ENCODE measurements at regions not wholly inside any gene's neighbourhood (a gene's known extent, or its start where the extent isn't known, plus 50 kb on each side); places are given as distances from the start of the nearest gene placed in this dataset.

DNA sequence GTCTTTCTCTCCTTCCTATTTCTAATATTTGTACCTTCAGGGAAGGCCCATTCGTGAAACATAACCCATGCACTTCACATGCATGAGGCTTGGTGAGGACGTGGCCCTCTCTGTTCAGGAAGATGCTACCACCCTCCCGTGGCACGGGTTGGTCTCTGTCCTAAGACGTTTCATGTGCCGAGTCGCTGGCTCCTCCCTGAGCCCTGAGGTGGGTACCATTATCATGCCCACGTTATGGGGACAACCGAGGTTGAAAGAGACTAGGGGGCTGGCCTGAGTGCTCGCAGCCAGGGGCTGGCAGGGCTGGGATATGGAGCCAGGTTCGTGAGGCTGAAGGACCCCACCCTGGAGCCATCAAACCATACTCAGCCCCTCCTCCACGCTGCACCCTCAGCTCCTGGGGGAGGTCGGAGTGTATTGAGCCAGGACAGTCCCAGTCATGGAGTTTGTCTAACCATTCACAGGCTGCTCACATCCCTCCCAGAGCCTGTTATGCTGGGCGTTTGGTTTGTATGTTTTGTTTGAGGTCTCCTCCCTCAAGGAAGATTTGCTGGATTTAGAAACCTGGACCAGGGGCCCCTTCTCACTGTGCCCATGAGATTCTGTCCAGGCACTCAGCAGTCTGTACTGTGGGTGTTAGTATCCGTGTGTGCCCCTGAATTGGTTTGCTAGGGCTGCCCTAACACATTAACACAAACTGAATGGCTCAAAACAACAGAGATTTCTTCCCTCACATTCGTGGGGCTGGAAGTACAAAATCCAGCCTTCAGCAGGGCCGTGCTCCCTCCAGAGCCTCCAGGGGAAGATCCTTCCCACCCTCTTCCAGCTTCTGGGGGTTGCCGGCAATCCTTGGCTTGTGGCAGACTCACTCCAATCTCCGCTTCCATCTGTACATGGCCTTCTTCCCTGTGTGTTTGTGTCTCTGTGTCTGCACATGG is 88.3 kb downstream of the ANKRD60 start:
- in situ Hi-C loops (cut with HindIII; ENCODE audit: low sequenced_read_pairs) = loop anchor here (5.0 kb wide), 1 partner anchor 42 kb away; no protein-coding TSS in a partner anchor

DNA sequence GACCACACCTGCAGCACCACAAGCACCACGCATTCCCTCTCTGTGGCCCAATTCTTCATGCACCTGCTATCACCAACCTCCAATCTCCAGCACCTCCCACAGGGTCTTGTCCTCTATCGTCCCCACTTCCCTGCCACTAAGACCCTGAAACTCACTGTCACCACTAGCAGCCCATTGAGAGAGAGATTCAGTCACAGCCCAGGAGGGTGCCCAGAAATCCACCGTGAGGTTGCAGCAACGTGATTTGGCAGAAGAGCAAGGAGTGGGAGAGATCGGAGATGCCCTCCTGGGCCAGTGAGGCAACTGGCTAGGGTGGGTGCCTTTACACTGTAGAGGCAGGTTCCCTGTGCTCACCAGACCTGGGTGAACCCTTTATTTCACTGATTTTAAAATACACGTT is 90.1 kb downstream of the ANKRD60 start:
- in situ Hi-C loops (cut with HindIII; ENCODE audit: low sequenced_read_pairs) = loop anchor here (5.0 kb wide), 1 partner anchor 44 kb away; no protein-coding TSS in a partner anchor

DNA sequence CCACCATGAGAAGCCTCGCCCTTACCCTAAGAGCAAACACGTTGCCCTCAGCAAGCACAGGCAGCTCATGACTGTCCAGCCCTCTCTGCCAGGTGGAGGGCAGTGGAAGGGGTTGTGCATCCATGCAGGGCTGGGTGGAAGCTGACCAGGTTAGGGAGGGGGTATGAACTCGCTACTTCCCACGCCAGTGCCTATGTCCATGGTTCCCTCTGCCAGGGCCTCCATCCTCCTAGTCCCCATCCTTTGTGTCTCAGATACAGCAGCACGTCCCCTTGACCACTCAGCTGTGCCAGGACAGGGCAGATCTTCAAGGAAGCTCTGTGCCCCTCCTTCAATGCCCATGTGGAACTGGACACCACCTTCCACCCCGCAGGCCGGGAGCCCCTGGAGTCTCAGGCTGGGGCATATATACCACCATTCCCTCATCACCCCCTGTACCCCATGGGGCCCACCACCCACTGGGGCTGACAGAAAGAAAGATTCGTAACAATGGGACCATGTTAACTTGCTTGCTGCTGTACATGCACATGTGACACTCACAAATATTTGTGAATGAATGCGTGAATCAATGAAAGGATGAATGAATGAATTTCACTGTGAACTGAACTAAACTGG is 90.7 kb downstream of the ANKRD60 start:
- in situ Hi-C loops (cut with HindIII; ENCODE audit: low sequenced_read_pairs) = loop anchor here (5.0 kb wide), 1 partner anchor 45 kb away; no protein-coding TSS in a partner anchor

DNA sequence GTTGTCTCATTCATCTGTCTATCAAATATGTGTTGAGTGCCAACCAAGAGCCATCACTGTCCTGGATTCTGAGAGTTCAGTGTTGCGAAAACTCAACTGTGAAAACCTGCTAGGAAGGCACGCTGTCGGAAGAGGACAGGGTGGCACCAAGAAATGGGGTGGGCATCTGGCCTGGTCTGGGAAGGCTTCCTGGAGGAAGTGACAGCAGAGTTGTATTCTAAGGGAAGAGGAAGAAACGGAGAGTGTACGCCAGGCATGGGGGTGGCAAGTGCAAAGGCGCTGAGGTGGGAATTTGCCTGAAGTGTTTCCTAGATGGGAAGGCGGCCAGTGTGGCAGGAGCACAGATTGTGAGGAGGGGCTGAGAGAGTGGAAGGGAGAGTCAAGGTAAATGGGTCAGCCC is 91.2 kb downstream of the ANKRD60 start:
- in situ Hi-C loops (cut with HindIII; ENCODE audit: low sequenced_read_pairs) = loop anchor here (5.0 kb wide), 1 partner anchor 45 kb away; no protein-coding TSS in a partner anchor

- in situ Hi-C loops (cut with HindIII; ENCODE audit: low sequenced_read_pairs) = loop anchor here (5.0 kb wide), 1 partner anchor 46 kb away; no protein-coding TSS in a partner anchor
These were observed 92.3 kb downstream of the ANKRD60 start for GRCh38 chr20:58136149-58136484.

- in situ Hi-C loops (cut with HindIII; ENCODE audit: low sequenced_read_pairs) = loop anchor here (5.0 kb wide), 1 partner anchor 47 kb away; no protein-coding TSS in a partner anchor
These were observed 92.9 kb downstream of the ANKRD60 start for GRCh38 chr20:58135441-58136148.

GRCh38 chr20:58133020-58133808 is 95.2 kb downstream of the ANKRD60 start:
- in situ Hi-C loops (cut with HindIII; ENCODE audit: low sequenced_read_pairs) = no loop called here

DNA sequence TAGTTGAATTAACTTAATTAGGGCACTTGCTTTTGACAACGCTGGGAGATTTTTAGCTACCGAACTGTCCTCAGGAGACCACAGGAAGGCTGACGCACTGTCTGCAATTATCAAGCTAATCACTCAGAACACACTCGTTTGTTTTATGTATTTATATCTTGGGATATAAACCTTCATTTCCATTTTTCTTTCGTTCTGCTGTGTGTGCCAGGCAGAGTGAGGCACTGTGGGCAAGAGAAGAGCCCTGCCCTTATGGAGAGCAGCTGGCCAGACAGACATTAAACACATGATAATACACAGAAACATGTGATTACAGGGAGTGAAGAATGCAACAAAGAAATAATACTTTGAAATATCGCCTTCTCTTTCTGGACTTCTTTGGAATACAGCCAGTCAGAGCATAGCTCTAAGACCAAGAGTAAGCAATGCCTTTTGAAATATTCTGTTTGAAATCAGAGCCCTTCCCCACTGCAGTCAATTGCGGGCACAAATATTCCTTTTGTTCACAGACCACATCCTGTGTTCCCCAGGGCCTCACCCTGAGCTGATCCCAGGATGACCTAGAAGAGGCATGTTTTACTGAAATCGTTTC is 96.8 kb downstream of the ANKRD60 start:
- in situ Hi-C loops (cut with HindIII; ENCODE audit: low sequenced_read_pairs) = no loop called here

DNA sequence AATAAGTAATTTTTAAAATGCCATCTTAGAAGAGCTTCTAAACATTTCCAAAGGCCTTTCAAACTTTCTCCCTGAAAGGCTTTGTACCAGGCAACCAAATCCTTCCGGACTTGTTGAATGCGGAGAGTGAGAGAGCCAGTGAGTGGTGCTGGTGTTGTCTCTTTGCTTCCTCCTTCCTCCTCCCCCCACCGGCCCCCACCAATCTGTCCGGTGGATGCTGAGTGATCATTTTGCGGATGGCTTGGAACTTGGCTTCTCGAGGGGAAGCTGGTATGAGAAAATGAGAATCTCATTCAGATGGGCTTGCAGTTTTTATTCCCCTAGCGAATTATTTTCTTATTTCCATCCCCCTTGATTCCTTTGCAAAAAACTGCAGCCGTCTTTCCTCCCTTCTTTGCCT is 97.3 kb downstream of the ANKRD60 start:
- in situ Hi-C loops (cut with HindIII; ENCODE audit: low sequenced_read_pairs) = no loop called here

- in situ Hi-C loops (cut with HindIII; ENCODE audit: low sequenced_read_pairs) = no loop called here
These were observed 97.9 kb downstream of the ANKRD60 start for GRCh38 chr20:58130581-58130980.

GRCh38 chr20:58130156-58130555 is 98.3 kb downstream of the ANKRD60 start:
- in situ Hi-C loops (cut with HindIII; ENCODE audit: low sequenced_read_pairs) = no loop called here

DNA sequence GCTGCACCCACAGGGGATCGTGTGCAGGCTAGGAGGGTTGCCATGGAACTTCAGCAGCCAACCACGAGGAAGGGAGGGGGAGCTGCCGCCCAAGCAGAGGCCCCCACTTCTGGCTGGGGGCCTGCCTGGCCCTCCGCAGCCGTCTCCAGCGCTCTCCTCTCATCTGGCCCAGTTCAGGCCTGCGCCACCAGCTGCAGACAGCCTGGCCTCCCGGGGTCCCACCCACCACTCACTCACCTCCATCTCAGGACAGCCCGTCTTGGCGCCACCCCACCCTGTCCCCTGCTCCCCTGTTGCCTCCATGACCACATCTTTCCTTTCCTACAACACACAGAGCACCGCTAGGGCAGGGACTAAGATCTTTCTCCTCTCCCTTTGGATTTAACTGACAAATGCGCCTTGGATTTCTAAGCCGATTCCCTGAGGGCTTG is 98.7 kb downstream of the ANKRD60 start:
- in situ Hi-C loops (cut with HindIII; ENCODE audit: low sequenced_read_pairs) = no loop called here

GRCh38 chr20:58128635-58129625 is 99.5 kb downstream of the ANKRD60 start:
- in situ Hi-C loops (cut with HindIII; ENCODE audit: low sequenced_read_pairs) = no loop called here

DNA sequence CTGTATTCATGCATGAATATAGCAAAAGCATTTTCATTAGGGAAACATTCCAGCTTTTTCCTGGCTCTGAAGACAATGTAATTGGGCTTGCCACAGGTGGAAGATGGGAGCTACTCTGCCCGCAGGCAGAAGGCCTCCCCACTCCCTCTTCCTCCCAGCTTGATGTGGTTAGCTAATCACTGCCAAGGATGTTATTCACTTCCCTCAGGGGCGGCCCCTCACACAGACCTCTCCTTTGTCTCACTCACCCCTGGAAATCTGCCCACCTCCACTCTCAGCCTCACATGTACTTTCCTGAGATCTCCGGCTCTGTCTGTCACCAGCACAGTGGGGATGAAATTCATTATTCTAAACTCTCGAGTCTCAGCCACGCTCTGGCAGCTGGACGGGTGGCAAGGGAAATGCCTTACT is 100.7 kb downstream of the ANKRD60 start:
- in situ Hi-C loops (cut with HindIII; ENCODE audit: low sequenced_read_pairs) = no loop called here

DNA sequence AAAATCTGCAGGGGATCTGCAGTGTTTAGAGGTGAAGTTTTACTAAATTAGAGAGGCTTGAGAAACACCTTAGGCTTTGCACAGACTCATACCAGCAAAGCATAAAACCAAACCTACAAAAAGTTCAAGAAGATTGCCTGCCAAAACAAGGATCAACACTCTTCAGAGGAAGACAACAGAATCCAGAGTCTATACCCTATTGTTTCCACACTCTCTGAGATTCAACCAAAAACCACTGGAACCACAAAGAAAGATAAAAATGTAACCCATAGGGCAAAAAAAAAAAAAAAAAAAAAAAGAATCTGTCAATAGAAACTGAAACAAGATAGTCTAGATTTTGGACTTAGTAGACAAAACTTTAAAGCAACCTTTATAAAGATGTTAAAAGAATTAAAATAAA is 102.7 kb downstream of the ANKRD60 start:
- in situ Hi-C loops (cut with HindIII; ENCODE audit: low sequenced_read_pairs) = no loop called here

DNA sequence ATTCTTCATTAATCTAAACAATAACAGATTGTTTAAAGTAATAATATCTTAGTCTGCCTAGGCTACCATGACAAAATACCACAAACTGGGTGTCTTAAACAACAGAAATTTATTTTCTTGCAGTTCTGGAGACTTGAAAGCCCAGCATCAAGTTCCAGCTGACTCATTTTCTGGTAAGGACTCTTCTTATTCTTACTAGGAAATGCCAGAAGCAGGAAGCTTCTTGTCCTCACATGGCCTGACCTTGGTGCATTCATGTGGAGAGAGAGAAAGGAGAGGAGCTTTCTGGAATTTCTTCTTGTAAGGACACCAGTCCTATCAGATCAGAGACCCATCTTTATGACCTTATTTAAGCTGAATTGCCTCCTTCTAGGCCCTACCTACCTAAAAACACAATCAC is 110.5 kb downstream of the ANKRD60 start:
- in situ Hi-C loops (cut with HindIII; ENCODE audit: low sequenced_read_pairs) = loop anchor here (5.0 kb wide), 1 partner anchor 79 kb away; no protein-coding TSS in a partner anchor

- in situ Hi-C loops (cut with HindIII; ENCODE audit: low sequenced_read_pairs) = loop anchor here (5.0 kb wide), 1 partner anchor 81 kb away; no protein-coding TSS in a partner anchor
These were observed 111.9 kb downstream of the ANKRD60 start for GRCh38 chr20:58116505-58116904.

GRCh38 chr20:58113716-58114115 is 114.7 kb downstream of the ANKRD60 start:
- in situ Hi-C loops (cut with HindIII; ENCODE audit: low sequenced_read_pairs) = no loop called here
